K562 (cell line): ENCODE measurements at regions not wholly inside any gene's neighbourhood (a gene's known extent, or its start where the extent isn't known, plus 50 kb on each side); places are given as distances from the start of the nearest gene placed in this dataset.

Experiments used
- BACH1 ChIP-seq: fragments of 200-800 bp; sonication (Bioruptor generic); IDR thresholded peaks from 2 replicates; pipeline ENCODE4 v1.6.1; 2016; ENCODE audit warnings: missing genetic modification characterization, missing compliant biosample characterization
- ZSCAN29 ChIP-seq: fragments of 450-650 bp; IDR thresholded peaks from 2 replicates; pipeline ENCODE4 v1.6.1; 2017
- TF ChIP-seq, protein P1 (sequence below): fragments of 200-600 bp; sonication (generic); IDR thresholded peaks from one replicate; pipeline ENCODE4 v1.6.1; 2012; ENCODE audit warnings: mild to moderate bottlenecking, low read depth, low read length, inconsistent platforms

DNA sequence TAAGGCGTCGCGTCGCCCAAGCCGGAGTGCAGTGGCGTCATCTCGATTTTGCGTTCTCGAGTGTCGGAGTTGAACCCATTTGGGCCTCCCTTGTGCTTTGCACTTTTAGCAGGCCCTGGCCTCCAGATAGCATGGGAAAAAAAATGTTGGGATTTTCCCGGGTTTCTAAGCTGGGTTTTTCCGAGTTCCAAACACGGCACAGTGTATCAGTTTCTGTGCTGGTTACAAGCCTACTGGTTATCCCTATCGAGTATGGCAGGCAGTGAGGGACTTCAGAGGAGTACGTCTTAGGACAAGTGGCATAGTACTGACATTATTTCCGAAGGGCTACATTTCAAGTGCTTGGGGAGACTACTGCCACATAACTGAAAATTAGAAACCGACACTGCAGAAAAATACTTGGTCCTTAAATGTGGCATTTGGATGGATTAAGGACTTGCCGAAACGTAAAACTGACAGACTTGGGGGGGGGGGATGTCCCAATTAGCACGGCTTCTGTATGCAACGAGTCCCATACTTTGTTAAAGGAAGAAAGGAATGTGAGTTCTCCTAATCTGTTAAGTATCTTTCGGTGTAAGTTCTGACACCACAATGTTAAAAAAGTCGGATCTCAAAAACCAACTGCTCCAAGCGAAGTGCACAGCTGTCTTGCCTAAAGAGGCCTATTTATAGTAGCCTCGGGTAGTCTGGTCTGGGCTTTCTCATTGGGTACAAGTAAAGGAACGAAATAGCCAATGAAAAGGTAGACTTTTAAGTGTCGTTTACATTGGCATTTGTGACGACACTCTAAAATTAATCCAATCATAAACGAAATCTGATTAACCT is 70.2 kb downstream of the HFE start (continued):
- TF ChIP-seq, protein P1, sequence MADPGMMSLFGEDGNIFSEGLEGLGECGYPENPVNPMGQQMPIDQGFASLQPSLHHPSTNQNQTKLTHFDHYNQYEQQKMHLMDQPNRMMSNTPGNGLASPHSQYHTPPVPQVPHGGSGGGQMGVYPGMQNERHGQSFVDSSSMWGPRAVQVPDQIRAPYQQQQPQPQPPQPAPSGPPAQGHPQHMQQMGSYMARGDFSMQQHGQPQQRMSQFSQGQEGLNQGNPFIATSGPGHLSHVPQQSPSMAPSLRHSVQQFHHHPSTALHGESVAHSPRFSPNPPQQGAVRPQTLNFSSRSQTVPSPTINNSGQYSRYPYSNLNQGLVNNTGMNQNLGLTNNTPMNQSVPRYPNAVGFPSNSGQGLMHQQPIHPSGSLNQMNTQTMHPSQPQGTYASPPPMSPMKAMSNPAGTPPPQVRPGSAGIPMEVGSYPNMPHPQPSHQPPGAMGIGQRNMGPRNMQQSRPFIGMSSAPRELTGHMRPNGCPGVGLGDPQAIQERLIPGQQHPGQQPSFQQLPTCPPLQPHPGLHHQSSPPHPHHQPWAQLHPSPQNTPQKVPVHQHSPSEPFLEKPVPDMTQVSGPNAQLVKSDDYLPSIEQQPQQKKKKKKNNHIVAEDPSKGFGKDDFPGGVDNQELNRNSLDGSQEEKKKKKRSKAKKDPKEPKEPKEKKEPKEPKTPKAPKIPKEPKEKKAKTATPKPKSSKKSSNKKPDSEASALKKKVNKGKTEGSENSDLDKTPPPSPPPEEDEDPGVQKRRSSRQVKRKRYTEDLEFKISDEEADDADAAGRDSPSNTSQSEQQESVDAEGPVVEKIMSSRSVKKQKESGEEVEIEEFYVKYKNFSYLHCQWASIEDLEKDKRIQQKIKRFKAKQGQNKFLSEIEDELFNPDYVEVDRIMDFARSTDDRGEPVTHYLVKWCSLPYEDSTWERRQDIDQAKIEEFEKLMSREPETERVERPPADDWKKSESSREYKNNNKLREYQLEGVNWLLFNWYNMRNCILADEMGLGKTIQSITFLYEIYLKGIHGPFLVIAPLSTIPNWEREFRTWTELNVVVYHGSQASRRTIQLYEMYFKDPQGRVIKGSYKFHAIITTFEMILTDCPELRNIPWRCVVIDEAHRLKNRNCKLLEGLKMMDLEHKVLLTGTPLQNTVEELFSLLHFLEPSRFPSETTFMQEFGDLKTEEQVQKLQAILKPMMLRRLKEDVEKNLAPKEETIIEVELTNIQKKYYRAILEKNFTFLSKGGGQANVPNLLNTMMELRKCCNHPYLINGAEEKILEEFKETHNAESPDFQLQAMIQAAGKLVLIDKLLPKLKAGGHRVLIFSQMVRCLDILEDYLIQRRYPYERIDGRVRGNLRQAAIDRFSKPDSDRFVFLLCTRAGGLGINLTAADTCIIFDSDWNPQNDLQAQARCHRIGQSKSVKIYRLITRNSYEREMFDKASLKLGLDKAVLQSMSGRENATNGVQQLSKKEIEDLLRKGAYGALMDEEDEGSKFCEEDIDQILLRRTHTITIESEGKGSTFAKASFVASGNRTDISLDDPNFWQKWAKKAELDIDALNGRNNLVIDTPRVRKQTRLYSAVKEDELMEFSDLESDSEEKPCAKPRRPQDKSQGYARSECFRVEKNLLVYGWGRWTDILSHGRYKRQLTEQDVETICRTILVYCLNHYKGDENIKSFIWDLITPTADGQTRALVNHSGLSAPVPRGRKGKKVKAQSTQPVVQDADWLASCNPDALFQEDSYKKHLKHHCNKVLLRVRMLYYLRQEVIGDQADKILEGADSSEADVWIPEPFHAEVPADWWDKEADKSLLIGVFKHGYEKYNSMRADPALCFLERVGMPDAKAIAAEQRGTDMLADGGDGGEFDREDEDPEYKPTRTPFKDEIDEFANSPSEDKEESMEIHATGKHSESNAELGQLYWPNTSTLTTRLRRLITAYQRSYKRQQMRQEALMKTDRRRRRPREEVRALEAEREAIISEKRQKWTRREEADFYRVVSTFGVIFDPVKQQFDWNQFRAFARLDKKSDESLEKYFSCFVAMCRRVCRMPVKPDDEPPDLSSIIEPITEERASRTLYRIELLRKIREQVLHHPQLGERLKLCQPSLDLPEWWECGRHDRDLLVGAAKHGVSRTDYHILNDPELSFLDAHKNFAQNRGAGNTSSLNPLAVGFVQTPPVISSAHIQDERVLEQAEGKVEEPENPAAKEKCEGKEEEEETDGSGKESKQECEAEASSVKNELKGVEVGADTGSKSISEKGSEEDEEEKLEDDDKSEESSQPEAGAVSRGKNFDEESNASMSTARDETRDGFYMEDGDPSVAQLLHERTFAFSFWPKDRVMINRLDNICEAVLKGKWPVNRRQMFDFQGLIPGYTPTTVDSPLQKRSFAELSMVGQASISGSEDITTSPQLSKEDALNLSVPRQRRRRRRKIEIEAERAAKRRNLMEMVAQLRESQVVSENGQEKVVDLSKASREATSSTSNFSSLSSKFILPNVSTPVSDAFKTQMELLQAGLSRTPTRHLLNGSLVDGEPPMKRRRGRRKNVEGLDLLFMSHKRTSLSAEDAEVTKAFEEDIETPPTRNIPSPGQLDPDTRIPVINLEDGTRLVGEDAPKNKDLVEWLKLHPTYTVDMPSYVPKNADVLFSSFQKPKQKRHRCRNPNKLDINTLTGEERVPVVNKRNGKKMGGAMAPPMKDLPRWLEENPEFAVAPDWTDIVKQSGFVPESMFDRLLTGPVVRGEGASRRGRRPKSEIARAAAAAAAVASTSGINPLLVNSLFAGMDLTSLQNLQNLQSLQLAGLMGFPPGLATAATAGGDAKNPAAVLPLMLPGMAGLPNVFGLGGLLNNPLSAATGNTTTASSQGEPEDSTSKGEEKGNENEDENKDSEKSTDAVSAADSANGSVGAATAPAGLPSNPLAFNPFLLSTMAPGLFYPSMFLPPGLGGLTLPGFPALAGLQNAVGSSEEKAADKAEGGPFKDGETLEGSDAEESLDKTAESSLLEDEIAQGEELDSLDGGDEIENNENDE, result no peak
- TF ChIP-seq ZSCAN29 (peak; percentile 80), BACH1 (tag) (no peak)
